ENCODE measurements at regions not wholly inside any gene's neighbourhood (a gene's known extent, or its start where the extent isn't known, plus 50 kb on each side); places are given as distances from the start of the nearest gene placed in this dataset.

GRCh38 chr2:129296806-129297205, 682.7 kb upstream of the RAB6C start:
- in situ Hi-C loops (cut with MboI; ENCODE audit: low sequenced_read_pairs): no loop called here

- in situ Hi-C loops (cut with MboI; ENCODE audit: low sequenced_read_pairs): no loop called here
Measured at GRCh38 chr2:129297430-129297829, 682.0 kb upstream of the RAB6C start.

GRCh38 chr2:129299338-129299737, 680.1 kb upstream of the RAB6C start:
- in situ Hi-C loops (cut with MboI; ENCODE audit: low sequenced_read_pairs): no loop called here

- in situ Hi-C loops (cut with MboI; ENCODE audit: low sequenced_read_pairs): no loop called here
Measured at GRCh38 chr2:129299756-129300155, 679.7 kb upstream of the RAB6C start.

- in situ Hi-C loops (cut with MboI; ENCODE audit: low sequenced_read_pairs): no loop called here
Measured at GRCh38 chr2:129300456-129300855, 679.0 kb upstream of the RAB6C start.

- in situ Hi-C loops (cut with MboI; ENCODE audit: low sequenced_read_pairs): no loop called here
Measured at GRCh38 chr2:129301431-129301913, 678.0 kb upstream of the RAB6C start.

- in situ Hi-C loops (cut with MboI; ENCODE audit: low sequenced_read_pairs): no loop called here
Measured at GRCh38 chr2:129302106-129302505, 677.4 kb upstream of the RAB6C start.

- in situ Hi-C loops (cut with MboI; ENCODE audit: low sequenced_read_pairs): no loop called here
Measured at GRCh38 chr2:129302561-129303183, 676.8 kb upstream of the RAB6C start.

- in situ Hi-C loops (cut with MboI; ENCODE audit: low sequenced_read_pairs): no loop called here
Measured at GRCh38 chr2:129314120-129314519, 665.3 kb upstream of the RAB6C start.

GRCh38 chr2:129318581-129319421, 660.7 kb upstream of the RAB6C start:
- in situ Hi-C loops (cut with MboI; ENCODE audit: low sequenced_read_pairs): no loop called here

- in situ Hi-C loops (cut with MboI; ENCODE audit: low sequenced_read_pairs): no loop called here
Measured at GRCh38 chr2:129319422-129319717, 660.1 kb upstream of the RAB6C start.

GRCh38 chr2:129320288-129320687, 659.2 kb upstream of the RAB6C start:
- in situ Hi-C loops (cut with MboI; ENCODE audit: low sequenced_read_pairs): no loop called here

- in situ Hi-C loops (cut with MboI; ENCODE audit: low sequenced_read_pairs): no loop called here
Measured at GRCh38 chr2:129324349-129324748, 655.1 kb upstream of the RAB6C start.

GRCh38 chr2:129325151-129325550, 654.3 kb upstream of the RAB6C start:
- in situ Hi-C loops (cut with MboI; ENCODE audit: low sequenced_read_pairs): no loop called here

- in situ Hi-C loops (cut with MboI; ENCODE audit: low sequenced_read_pairs): no loop called here
Measured at GRCh38 chr2:129329574-129329973, 649.9 kb upstream of the RAB6C start.

GRCh38 chr2:129330504-129330903, 649.0 kb upstream of the RAB6C start:
- in situ Hi-C loops (cut with MboI; ENCODE audit: low sequenced_read_pairs): no loop called here

- in situ Hi-C loops (cut with MboI; ENCODE audit: low sequenced_read_pairs): no loop called here
Measured at GRCh38 chr2:129331638-129332037, 647.8 kb upstream of the RAB6C start.

GRCh38 chr2:129334128-129334527, 645.3 kb upstream of the RAB6C start:
- in situ Hi-C loops (cut with MboI; ENCODE audit: low sequenced_read_pairs): no loop called here

GRCh38 chr2:129334696-129335410, 644.6 kb upstream of the RAB6C start:
- in situ Hi-C loops (cut with MboI; ENCODE audit: low sequenced_read_pairs): no loop called here

GRCh38 chr2:129336276-129336675, 643.2 kb upstream of the RAB6C start:
- in situ Hi-C loops (cut with MboI; ENCODE audit: low sequenced_read_pairs): no loop called here

GRCh38 chr2:129337076-129337475, 642.4 kb upstream of the RAB6C start:
- in situ Hi-C loops (cut with MboI; ENCODE audit: low sequenced_read_pairs): no loop called here

GRCh38 chr2:129345540-129345939, 633.9 kb upstream of the RAB6C start:
- in situ Hi-C loops (cut with MboI; ENCODE audit: low sequenced_read_pairs): no loop called here

Measured in HL-60/S4 treated with retinoic acid at 250 ng/mL for 4 days and 3 days (cell line).